HUES48 (cell line): ENCODE measurements at regions not wholly inside any gene's neighbourhood (a gene's known extent, or its start where the extent isn't known, plus 50 kb on each side); places are given as distances from the start of the nearest gene placed in this dataset.
A peak's percentile ranks its signal among the peaks of the same experiment; 100 is the strongest.

Source experiments
- H3K27ac ChIP-seq: one replicate; pipeline ENCODE4 v1.7.0; 2013; ENCODE audit warnings: low read depth, low read length, inconsistent platforms
- H3K27me3 ChIP-seq: 2 replicates; pipeline ENCODE4 v1.6.1; 2013; ENCODE audit warnings: mild to moderate bottlenecking, low read length; ENCODE audit not compliant: control insufficient read depth, insufficient read depth
- H3K36me3 ChIP-seq: 2 replicates; pipeline ENCODE4 v1.6.1; 2013; ENCODE audit warnings: low read length; ENCODE audit not compliant: control insufficient read depth, insufficient read depth
- H3K4me1 ChIP-seq: 2 replicates; pipeline ENCODE4 v1.6.1; 2013; ENCODE audit warnings: mild to moderate bottlenecking, low read length; ENCODE audit not compliant: control insufficient read depth, insufficient read depth
- H3K4me3 ChIP-seq: 2 replicates; pipeline ENCODE4 v1.5.1; 2013; ENCODE audit warnings: mild to moderate bottlenecking, low read depth, low read length
- H3K9ac ChIP-seq: 2 replicates; pipeline ENCODE4 v1.6.1; 2013; ENCODE audit warnings: mild to moderate bottlenecking, low read depth, low read length, moderate library complexity
- H3K9me3 ChIP-seq: 2 replicates; pipeline ENCODE4 v1.6.1; 2013; ENCODE audit warnings: low read length; ENCODE audit not compliant: control insufficient read depth, insufficient read depth

GRCh38 chr11:69928121-69928520 is 108.9 kb upstream of the FGF3 start:
- H3K4me3 ChIP-seq = no peak overlapping the region
- peaks cover 46% of the 10 kb centered on the region for H3K27me3 ChIP-seq

GRCh38 chr11:69928975-69929374 is 109.8 kb upstream of the FGF3 start:
- H3K9ac ChIP-seq = no peak overlapping the region
- H3K4me3 ChIP-seq = no peak overlapping the region
- H3K27me3 ChIP-seq = peaks cover 54% of the 10 kb centered on the region
- no peak overlapping the region for H3K27ac ChIP-seq
- no peaks in the 10 kb centered on the region for H3K9me3 ChIP-seq
- H3K36me3 ChIP-seq = no peaks in the 10 kb centered on the region
- H3K4me1 ChIP-seq = peaks cover 7% of the 10 kb centered on the region

More at GRCh38 chr11:69928121-69928520, 108.9 kb upstream of the FGF3 start:
- no peak overlapping the region for H3K9ac ChIP-seq
- H3K27ac ChIP-seq = no peak overlapping the region
- no peaks in the 10 kb centered on the region for H3K36me3 ChIP-seq
- peaks cover 7% of the 10 kb centered on the region for H3K4me1 ChIP-seq
- H3K9me3 ChIP-seq = no peaks in the 10 kb centered on the region

GRCh38 chr11:69930081-69931059 is 111.2 kb upstream of the FGF3 start:
- no peak overlapping the region for H3K9ac ChIP-seq
- H3K4me3 ChIP-seq = no peak overlapping the region
- peaks cover 55% of the 10 kb centered on the region for H3K27me3 ChIP-seq
- no peak overlapping the region for H3K27ac ChIP-seq
- H3K9me3 ChIP-seq = no peaks in the 10 kb centered on the region
- H3K36me3 ChIP-seq = no peaks in the 10 kb centered on the region
- peaks cover 12% of the 10 kb centered on the region for H3K4me1 ChIP-seq

GRCh38 chr11:69931060-69931910 is 112.1 kb upstream of the FGF3 start:
- no peak overlapping the region for H3K27ac ChIP-seq
- no peaks in the 10 kb centered on the region for H3K9me3 ChIP-seq
- peaks cover 12% of the 10 kb centered on the region for H3K4me1 ChIP-seq
- H3K4me3 ChIP-seq = no peak overlapping the region
- H3K36me3 ChIP-seq = no peaks in the 10 kb centered on the region
- peaks cover 55% of the 10 kb centered on the region for H3K27me3 ChIP-seq
- no peak overlapping the region for H3K9ac ChIP-seq

GRCh38 chr11:69931994-69932910 is 113.0 kb upstream of the FGF3 start:
- Histone ChIP-seq H3K9ac (no peak overlapping the region), H3K27me3 (peaks cover 51% of the 10 kb centered on the region), H3K4me1 (peaks cover 12% of the 10 kb centered on the region), H3K4me3 (no peak overlapping the region), H3K36me3 (no peaks in the 10 kb centered on the region), H3K27ac (no peak overlapping the region), H3K9me3 (no peaks in the 10 kb centered on the region)

GRCh38 chr11:69934861-69935494 is 115.8 kb upstream of the FGF3 start:
- no peaks in the 10 kb centered on the region for H3K9me3 ChIP-seq
- H3K9ac ChIP-seq = no peak overlapping the region
- H3K4me1 ChIP-seq = peaks cover 12% of the 10 kb centered on the region
- peak overlapping the region; percentile 42 for H3K27ac ChIP-seq
- H3K27me3 ChIP-seq = peaks cover 29% of the 10 kb centered on the region
- no peaks in the 10 kb centered on the region for H3K36me3 ChIP-seq
- H3K4me3 ChIP-seq = no peak overlapping the region

DNA sequence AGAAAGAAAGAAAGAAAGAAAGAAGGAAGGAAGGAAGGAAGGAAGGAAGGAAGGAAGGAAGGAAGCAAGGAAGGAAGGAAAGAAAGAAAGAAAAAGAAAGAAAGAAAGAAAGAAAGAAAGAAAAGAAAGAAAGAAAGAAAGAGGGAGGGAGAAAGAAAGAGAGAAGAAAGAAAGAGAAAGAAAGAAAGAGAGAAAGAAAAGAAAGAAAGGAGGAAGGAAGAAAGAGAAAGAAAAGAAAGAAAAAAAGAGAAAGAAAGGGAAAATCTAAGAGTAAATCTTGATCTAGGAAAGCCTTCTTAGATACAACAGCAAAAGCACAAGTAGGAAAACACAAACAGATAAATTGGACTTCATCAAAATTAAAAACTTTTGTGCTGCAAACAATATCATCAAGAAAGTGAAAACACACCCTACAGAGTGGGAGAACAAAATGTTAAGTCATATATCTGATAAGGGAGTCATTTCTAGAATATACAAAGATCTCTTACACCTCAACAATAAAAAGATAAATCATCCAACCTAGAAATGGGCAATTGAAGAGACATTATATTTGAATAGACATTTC is 116.8 kb upstream of the FGF3 start:
- Histone ChIP-seq H3K4me3 (no peak overlapping the region), H3K27ac (no peak overlapping the region), H3K9ac (no peak overlapping the region), H3K36me3 (no peaks in the 10 kb centered on the region), H3K27me3 (peaks cover 28% of the 10 kb centered on the region), H3K9me3 (no peaks in the 10 kb centered on the region), H3K4me1 (peaks cover 12% of the 10 kb centered on the region)

DNA sequence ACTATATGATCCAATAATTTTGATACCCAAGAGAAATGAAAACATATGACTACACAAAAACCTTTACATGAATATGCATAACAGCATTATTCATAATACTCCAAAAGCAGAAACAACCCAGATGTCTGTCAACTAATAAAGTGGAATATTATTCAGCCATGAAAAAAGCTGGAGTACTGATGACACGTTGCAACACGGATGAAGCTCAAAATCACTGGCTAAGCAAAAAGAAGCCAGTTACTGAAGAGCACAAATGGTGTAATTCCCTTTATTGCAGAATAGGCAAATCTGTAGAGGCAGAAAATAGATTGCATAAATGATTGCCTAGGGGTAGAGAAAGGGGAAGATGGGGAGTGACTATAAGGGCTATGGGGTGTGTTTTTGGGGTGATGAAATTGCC is 117.6 kb upstream of the FGF3 start:
- Histone ChIP-seq H3K27me3 (peaks cover 21% of the 10 kb centered on the region), H3K4me1 (peaks cover 12% of the 10 kb centered on the region), H3K9ac (no peak overlapping the region), H3K36me3 (no peaks in the 10 kb centered on the region), H3K27ac (no peak overlapping the region), H3K9me3 (no peaks in the 10 kb centered on the region), H3K4me3 (no peak overlapping the region)

DNA sequence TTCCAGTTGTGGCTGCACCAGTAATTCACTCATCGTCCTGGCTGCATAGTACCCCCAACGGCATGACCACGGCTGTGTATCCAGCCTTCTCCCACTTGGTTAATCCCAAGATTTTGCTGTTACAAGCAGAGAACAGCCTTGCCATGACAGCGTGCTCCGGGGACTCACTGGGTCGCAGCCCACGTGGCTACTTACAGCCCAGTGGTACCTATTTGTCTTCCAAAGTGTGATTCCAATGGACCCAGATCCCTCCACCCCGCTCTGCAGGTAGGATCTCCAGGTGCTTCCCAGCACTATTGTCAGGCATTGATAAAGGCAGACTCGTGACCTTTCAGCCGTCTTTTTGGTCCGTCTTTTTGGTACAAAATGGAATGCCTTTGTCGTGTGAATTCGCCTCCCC is 119.0 kb upstream of the FGF3 start:
- H3K9ac ChIP-seq = no peak overlapping the region
- H3K4me1 ChIP-seq = peaks cover 6% of the 10 kb centered on the region; the same call in 1 of the 2 replicates
- H3K36me3 ChIP-seq = no peaks in the 10 kb centered on the region
- no peaks in the 10 kb centered on the region for H3K9me3 ChIP-seq
- no peak overlapping the region for H3K4me3 ChIP-seq
- H3K27ac ChIP-seq = no peak overlapping the region
- H3K27me3 ChIP-seq = peaks cover 9% of the 10 kb centered on the region
